GM18907 (cell line): ENCODE measurements at regions not wholly inside any gene's neighbourhood (a gene's known extent, or its start where the extent isn't known, plus 50 kb on each side); places are given as distances from the start of the nearest gene placed in this dataset.

Source experiments
- ATAC-seq: cut with Tn5 transposase; IDR thresholded peaks from one replicate; pipeline ENCODE4 v1.9.1; 2021; ENCODE audit warnings: mild to moderate bottlenecking, moderate library complexity; ENCODE audit not compliant: unreplicated experiment

GRCh38 chr2:121955426-121955825 is 200.0 kb downstream of the TSN start:
- ATAC-seq: no peak

GRCh38 chr2:121955872-121956271 is 200.4 kb downstream of the TSN start:
- ATAC-seq: no peak

DNA sequence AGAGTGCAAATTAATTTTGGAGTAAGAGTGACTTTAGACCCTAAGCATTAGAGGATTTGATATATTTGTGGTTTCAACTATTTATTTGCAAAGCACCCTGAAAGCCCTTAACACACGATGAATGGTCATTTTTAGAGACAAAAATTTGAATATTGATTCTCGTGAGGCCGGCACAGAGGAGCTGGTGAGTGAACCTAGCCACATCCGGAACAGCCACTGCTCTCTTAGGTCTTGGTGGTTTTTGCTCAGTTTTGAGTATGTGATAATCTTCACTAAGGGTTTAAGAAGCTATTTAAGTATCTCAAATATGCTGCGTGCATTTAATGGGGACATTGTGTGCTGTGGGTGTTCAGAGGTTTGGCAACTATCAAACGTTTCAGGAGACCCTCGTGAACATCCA is 204.8 kb downstream of the TSN start:
- ATAC-seq: no peak

DNA sequence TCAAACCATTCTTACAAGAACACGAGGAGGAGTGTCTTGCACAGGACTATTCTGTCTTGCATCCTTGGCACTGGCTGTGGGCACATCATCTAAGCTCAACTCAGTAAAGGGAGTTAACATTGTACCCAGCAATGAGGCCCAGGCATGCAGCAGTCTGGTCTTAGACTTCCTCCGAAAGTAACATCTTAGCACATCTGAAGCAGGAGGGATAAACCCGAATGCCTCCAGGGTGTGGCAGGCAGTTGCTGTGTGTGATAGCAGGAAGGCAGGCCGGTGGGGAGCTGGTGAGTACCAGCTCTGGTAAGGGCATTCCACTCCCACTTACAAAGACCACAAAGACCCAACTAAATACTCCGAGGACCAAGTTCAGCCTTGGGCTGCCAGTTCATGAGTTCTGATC is 206.3 kb downstream of the TSN start:
- no peak for ATAC-seq

- ATAC-seq: no peak
Measured at GRCh38 chr2:121965661-121966060, 210.2 kb downstream of the TSN start.

- no peak for ATAC-seq
Measured at GRCh38 chr2:121966663-121967062, 211.2 kb downstream of the TSN start.

- no peak for ATAC-seq
Measured at GRCh38 chr2:121969166-121969565, 213.7 kb downstream of the TSN start.

DNA sequence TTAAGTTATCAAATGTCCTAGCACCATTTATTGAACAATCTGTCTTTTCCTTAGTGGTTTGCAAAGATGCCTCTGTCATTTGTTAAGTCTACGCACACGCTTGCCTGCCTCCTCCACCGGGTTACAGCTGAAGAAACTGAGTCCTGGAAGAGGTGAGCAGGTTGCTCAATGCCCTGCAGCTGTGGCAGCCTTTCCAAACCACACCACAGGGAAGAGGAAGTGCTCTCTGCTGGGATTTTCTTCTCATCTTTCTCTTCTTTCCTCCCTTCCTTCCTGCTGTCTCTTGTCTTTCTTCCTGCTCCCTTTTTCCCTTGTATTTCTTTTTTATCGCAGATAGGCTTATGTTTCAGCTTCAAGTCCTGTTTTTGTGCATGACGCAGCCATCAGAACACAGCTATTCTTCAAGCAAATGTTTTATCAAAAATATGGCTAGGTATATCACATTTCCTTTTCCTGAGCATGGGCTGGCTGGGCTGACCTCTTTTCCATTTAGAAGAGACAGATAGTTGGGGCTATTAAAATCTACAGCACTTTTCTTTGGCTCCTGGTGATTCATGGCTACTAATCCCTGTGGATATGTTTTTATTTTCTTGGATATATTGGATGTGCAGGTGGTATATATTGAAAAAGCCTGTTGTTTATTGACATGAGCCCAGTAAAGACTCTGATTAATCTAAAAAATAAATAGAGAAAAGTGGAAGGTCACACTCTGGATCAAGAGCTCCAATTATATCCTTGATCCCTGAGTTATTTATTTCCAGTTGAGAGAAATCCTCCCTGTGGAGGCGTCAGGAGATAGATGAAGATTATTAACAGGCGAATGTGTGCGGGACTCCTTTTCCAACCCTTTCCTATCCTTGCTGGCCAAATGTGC is 214.6 kb downstream of the TSN start:
- no peak for ATAC-seq

GRCh38 chr2:121972203-121972602 is 216.8 kb downstream of the TSN start:
- no peak for ATAC-seq

DNA sequence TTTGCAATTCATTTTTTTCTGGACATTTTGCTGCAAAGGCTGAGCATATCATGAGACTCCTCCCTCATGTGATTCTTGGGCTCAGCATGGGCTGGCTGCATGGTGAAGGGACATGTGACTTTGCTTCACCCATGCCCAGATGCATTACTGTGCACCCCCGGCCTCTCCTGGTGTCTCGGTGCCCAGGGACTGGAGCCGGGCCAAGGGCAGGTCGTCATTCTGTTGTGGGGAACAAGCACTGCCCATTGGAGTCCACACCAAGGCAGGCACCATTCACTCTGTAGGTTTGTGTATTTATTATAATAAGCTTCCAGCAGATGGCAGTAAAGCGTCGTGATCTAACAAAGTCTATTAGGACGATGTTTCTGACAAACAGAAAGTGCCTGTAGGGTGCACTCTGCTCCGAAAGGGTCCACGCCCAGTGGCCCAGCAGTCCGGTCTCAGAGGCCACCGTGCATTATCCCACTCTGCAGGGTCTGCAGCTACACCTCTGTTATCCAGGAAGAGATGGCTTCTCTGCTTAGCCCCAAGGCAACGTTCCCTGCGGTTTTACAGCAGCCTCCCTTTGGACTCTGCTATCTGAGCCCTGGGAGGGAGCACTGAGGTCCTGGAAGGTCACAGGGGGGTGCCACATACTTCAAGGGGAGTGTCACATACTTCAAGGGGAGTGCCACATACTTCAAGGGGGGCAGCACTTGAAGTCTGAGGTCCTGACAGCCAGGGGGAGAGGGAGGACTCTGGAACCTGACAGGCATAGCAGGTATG is 219.6 kb downstream of the TSN start:
- ATAC-seq: peak; percentile 97

DNA sequence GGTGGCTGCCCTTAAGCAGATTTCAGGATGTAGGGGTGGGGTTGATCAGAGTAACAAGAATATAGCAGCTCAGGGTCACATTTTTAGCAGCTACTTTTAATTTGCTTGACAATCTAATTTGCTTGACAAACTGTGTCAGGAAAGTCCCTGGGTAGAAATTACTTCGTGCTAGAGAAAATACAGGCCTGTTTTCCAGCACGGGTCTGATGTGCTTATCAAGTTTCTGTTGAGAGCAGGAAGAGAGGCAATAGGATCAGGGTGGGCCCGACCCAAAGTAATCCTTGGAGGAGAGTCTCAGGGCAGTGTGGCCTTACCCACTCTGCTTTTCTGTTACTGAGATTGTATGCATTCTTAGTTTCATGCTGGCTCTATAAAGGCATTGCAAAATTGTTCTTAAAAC is 221.5 kb downstream of the TSN start:
- no peak for ATAC-seq

DNA sequence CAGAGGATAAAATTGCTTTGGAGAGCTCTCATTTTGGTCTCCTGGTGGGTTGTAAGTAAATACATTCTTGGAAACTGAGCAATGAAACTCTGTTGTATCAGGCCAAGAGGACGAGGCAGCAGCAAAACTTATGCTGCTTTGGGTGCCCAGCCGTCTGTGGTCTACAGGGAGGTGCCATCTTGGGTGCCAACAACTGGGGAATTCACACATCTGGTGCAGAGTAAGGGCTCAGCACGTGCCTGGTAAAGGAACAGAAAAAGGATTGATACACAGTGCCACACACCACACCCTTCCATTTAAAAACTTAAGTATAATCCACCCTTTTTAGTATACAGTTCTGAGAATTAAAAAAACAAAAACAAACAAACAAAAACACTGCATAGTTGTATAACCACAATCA is 221.9 kb downstream of the TSN start:
- ATAC-seq: no peak

DNA sequence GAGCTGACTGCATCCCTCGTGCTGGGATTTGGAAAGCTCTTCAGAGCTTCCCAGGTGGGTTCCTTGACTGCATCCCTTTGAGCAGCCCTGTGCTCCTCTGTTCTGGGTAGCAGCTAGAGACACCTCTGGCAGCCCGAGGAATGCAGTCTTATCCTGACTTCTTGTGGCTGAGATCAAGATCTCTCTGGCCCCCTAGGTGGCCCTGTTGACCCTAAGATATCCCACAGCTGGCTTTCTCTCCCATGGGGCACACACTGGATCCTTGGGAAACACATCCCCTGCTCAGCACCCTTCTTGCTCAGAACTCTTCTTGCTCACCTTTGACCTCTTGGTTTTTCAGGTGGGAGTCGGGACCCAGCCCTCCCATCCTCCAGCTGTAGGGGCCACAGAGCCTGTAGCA is 237.2 kb downstream of the TSN start:
- ATAC-seq: no peak

GRCh38 chr2:121993682-121994081 is 238.2 kb downstream of the TSN start:
- ATAC-seq: no peak

DNA sequence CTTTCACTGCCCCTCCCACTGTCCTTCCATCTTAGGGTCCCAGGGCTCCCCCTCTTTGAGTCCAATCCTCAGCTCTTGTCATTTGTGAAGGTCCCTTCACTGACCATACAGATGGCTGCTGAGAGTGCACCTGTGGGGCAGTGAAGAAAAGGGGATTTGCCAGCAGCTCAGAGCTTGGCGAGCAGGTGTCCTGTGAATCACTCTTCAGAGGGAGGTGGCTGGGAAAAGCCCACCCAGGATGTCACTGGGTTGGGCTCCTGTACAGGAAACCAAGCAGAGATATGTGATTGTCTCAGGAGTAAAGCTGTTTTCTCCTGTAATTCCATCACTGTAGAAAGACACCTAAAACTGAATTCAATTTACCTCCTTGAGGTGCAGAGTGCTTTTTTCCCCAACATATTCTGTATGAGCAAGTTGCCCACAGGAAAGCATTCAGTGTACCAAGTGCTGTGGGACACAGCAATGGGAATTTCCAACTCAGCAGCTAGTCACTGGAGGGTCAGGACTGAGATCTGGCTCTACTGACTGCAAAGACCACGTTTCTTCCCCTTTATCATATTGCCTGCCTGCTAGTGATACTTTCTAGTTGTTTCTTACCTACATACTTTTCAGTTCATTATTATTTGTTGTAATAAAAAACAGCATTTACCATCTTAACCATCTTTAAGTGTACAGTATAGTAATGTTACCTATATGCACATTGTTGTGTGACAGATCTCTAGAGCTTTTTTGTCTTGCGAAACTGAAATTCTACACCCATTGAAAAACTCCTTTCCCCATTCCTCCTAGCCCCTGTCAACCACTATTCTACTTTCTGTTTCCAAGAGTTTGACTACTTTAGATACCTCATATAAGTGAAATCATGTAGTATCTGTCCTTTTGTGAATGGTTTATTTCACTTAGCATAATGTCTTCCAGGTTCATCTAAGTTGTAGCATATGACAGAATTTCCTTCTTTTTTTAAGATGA is 239.1 kb downstream of the TSN start:
- ATAC-seq: no peak

- ATAC-seq: no peak
Measured at GRCh38 chr2:121998751-121999150, 243.3 kb downstream of the TSN start.

GRCh38 chr2:121999264-121999663 is 243.8 kb downstream of the TSN start:
- no peak for ATAC-seq

DNA sequence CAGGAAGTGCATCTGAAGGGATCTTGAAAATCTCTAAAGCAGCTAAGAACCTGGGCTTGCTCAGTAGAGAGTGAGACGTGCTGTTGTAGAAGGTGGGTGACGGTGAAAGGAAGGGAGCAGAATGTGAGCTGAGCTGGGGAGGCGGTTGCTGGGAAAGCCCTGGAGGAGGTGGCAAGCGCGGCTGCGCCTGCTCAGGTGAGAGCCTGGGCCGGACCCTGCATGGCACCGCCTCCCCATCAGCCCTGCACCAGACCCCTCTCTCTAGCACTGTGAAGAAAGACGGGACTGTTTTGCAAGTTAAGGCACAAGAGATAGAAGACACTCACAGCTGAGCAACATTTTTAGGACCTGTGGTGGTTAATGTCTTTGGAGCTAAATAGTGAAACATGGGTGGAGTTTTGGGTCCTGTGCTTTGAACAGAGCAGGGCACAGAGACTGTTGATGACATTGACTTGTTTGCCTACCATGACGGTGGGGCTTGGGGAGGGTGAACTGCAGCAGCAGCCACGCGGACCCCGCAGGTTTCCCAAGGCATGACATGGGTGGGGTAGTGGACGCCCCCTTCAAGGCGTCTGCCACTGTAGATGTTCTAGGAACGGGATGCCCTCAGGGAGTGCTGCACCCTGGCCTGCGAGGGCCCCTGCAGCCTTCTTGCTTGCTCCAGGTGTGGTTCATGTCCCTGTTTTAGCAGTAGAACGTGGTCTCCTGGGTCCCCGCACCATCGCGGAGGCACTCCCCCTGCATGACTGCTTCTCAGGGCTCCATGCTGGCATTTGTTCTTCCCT is 245.3 kb downstream of the TSN start:
- ATAC-seq: no peak

DNA sequence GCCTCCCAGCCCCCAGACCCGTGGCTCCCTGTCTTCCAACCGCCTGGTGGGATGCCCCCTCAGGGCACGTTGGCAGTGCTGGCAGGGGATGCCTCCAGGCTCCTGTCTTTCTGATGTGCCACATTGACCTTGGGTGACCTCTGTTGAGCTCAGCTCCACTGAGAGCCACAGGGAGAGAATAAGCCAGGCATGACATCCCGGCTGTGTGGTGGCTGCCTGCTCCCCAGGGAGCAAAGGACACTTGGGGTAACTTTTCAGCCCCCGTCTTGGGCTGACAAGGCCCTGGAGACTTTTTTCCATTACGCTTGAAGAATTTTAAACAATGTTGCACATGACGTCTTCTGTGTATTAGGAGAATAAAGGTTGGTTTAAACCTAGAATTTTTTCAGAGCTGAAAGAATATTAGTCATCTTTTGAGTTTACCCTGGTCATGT is 246.0 kb downstream of the TSN start:
- ATAC-seq: no peak
